ENCODE measurements at regions not wholly inside any gene's neighbourhood (a gene's known extent, or its start where the extent isn't known, plus 50 kb on each side); places are given as distances from the start of the nearest gene placed in this dataset.
"Not testable (repeated sequence)": the region's sequence is repeated elsewhere in the genome, so short reads cannot be mapped to it uniquely, and the experiment has no call there.

DNA sequence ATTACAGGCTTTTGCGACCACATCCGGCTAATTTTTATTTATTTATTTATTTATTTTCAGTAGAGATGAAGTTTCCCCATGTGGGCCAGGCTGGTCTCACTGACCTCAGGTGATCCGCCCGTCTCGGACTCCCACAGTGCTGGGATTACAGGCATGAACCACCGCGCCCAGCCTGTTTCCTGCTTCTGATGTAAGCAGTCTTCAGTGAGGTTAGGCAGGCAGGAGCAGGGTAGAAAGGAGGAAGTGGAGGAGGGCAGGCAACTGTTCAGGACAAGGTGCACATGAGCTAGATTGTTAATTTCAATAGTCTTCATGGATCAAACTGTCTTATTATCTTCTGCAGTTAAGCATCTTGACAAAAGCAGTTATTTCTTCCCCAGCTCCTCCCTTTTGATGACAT is 605.0 kb downstream of the CCSER2 start:
- no peak for DNase-seq (ENCODE audit: low read depth)

DNA sequence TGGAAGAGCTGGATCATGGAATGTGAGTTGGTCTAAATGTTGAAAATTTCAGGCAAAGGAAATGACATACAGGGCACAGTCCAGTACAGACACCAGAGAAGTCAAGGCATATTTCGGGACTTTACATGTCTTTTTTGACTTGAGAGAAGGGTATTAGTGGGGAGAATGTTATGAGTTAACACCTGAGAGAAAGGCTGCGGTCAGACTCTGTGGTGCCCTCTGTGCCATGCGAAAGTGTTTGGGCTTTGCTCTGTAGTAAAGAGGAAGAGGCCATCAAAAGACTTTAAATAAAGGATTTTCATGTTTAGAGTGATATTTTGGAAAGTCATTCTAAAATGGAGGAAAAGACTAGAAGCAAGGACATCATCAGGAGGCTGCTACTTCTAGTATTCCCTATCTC is 607.4 kb downstream of the CCSER2 start:
- no peak for DNase-seq (ENCODE audit: low read depth)

DNA sequence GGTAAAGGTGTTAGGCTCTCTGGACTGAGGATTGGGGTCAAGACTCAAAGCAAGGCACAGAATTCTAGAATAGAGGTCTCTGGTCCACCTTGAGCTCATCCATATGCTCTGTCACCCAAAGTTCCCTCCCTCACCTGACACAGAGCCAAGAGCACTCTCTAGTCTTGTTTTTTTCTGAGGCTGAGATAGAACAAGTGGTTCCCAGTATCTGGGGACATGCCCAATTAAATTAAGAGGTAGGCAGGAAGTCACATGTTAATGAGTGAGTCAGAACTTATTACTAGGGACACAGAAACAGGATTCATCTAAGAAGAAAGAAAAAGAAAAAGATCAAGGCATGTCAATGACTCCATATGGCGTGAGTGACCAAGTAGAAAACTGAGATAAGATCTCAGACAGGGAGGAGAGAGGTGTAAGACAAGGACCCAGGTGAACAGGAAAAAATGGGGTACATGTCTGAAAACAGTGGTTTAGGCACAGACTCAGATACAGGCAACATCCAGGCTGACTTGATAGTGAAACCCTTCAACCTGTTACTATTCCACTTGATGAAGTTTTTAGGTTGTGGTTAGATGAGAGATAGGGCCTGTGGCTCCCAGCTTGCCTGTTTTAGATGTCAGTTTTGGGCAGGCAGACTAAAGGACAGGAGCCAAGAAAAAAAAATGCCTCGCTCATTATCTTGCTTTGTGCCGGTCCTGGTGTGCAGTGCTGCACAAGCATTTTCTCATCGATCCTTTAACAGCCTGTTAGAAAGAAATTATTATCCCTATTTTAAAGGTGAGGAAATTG is 609.9 kb downstream of the CCSER2 start:
- peak; percentile 18 for DNase-seq (ENCODE audit: low read depth)

DNA sequence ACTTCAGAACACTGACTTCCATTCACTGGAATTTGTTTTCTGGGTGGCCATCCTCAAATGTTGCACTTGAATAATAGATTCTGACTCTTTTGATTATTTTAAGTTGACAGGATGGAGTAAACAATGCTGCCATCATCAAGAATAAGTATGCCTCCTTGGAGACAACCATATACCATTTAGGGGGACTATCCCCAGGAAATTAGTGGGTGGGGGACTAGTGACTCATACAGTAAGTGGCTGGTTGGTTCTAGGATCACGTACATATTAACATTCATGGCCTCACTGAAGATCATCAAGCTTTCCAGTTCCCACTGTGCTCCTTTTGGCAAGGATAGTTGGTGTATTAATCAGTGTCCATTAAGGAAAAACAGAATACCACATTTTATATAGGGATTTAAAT is 615.2 kb downstream of the CCSER2 start:
- no peak for DNase-seq (ENCODE audit: low read depth)

DNA sequence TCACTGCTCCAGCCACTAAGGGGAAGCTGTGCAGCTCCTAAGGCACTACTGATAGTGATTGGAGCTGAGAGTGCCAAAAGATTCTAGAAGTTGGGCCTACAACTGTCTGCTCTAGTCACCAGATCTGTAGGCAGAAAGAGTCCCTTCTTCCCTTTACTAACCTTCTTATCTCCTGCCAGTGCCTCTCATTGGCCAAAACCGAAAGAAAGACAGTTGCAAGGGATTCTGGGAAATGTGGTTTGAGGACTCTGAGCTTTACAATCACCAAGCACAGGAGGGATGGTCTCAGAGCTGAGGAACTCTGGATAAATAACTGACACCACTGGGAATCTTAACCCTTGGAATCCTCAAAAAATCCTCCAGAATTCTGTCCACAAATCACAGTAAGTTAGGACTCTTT is 615.8 kb downstream of the CCSER2 start:
- DNase-seq (ENCODE audit: low read depth) = no peak

DNA sequence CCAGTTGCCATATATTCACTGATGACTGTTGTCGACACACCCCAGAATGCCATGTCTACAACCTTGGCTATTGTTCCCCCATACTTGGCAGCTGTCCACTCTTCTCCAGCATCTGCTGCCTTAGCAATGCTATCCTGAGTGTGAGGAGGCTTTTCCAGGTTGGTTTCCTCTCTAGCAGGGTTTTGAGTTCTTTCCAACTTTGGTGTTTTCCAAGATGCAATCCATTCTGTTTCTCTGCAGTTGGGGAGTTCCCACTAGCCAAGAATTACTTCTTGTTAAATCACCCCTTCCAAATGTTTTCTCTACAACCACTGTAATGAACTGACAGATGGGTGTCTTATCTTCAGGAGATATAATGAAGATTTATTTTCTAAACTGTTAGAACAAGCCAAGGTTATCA is 617.4 kb downstream of the CCSER2 start:
- no peak for DNase-seq (ENCODE audit: low read depth)

DNA sequence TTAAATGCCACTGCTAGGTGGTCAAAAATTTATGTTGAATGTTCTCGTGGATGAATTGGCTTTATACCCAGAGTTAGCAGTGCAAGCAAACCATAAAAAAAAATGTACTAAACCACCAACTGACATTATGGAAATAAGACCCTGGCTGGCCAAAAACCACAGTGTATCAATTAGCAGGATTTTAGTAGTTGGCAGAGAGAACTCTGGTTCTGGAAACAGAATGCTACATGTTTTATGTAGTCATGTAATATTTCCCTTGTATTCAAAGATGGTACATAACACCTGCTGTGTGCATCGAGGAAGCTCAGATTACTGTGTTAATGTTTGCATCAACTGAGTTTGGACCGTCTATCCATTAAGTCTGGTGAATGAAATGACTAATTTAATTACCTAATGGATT is 618.5 kb downstream of the CCSER2 start:
- DNase-seq (ENCODE audit: low read depth) = no peak

DNA sequence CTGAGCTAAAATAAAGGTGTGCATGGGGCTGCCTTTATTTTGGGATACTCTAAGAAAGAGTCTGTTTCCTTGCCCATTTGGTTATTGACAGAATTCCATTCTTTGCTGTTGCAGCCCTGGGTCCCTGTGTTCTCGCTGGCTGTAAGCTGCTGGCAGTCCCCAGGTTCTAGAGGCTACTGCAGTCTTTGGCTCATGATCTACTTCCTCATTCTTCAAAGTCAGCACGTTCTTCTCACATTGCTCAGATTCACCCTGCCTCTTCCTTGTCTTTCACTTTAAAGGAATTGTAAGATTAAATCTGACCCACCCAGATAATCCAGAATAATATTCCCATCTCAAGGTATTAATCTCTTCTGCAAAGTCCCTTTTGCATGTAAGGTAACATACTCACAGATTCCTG is 620.3 kb downstream of the CCSER2 start:
- DNase-seq (ENCODE audit: low read depth) = no peak

DNA sequence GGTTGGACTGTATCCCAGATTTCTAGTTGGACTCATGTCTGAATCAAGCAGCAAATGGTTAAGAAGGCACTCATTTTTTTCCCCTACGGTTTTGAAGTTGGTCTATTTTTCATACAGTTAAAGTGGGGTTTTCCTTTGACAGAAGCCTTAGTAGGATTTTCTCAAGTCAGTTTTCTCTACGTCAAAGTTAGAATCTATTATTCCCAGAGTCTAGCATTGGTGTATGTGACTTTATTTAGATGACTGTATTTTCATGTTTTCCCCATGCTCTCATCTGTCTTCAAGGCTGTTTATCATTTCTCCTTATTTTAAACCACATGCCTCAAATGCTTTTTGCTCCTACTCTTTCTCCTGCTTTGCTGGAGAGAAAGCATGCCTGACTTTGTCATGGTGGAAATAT is 623.2 kb downstream of the CCSER2 start:
- DNase-seq (ENCODE audit: low read depth) = no peak

DNA sequence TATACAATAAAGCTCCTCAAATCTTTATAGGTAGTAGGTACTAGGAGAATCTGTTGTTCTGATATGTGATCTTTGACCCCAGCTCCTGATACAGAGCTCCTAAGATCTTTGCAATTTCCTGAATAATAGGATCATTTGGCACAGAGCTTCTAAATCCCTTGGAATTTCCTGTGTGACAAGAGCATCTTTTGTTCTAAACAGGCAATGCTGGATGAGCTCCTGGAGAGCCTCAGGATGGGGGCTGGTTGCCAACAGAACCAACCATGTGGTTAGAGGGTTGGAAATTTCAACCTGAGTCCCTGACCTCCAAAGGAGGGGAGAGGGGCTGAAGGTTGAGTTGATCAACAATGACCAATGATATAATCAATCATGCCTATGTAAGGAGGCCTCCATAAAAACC is 629.0 kb downstream of the CCSER2 start:
- no peak for DNase-seq (ENCODE audit: low read depth)

DNA sequence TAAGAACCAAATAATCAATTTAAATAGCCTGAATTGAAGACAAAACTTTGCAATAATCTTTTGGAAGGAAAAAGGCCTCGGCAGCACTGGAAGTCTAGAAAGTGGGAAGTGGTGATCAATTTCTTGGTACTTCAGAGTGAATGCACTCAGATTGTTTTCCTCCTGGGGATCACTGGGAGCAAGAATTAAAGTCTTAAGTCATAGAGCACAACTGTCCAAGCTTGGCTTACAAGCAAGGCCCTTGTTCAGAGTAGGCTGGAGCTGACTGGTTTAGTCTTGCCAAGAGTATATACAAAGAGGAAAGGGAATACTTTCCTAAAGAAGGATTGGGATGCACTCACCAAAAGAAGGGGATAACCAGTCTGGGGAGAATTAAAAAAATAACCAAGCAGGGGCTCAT is 637.1 kb downstream of the CCSER2 start:
- no peak for DNase-seq (ENCODE audit: low read depth)

DNA sequence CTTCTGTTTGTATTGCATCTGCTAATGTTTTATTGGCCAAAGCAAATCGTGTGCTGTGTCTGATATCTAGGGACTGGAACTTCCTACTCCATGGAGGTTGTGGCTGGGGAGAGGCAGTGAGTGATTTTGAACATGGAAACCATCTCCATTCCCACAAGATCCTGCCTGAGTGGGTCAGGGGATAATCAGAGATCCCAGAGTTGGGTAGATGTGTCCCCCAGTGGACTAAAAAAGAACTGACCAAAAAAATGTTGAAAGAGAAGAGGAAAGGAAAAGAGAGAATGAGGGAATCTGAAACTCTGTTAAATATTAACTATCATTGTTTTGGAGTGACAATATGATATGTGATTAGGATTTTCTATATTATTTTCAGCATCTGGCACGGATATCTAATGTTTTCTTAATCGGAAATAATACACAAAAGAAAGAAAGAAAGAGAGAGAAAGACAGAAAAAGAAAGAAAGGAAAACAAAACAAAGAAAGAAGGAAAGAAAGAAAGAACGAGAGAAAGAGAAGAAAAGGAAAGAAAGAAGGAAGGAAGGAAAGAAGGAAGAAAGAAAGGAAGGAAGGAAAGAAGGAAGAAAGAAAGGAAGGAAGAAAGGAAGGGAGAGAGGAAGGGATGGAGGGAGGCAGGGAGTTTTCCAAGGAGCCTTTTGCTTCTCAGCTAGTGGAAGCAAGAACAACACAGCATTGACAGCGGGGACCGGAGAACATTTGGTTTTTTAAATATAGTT is 638.5 kb downstream of the CCSER2 start:
- no peak for DNase-seq (ENCODE audit: low read depth)

DNA sequence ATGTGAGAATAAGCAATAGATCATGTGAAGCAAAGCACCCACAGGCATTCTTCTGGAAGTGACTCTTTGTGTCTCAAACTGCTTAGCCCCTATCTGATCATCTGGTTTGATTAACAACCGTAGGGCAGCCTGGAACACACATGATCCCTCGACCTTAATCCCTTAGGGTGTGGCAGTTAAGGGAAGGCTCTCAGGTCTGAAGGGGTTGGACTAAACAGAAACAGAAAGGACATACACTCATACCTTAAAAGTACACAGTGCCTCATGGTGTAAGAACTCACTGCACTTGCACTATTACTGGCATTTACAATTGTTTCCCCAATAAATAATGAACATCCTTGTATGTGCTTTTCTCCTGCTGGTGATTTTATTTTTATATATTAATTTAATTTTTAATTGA is 640.9 kb downstream of the CCSER2 start:
- DNase-seq (ENCODE audit: low read depth) = not testable (repeated sequence)

DNA sequence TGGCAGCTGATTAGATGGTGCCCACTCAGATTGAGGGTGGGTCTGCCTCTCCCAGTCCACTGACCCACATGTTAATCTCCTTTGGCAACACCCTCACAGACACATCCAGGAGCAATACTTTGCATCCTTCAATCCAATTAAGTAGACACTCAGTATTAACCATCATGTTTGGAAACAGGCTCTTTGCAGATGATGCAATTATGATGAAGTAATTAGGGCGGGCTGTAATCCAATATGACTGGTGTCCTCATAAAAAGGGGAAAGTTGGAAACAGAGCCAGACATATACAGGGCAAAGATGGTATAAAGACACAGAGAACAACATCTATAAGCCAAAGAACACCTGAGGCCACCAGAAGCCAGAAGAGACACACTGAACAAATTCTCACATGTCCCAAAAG is 658.6 kb downstream of the CCSER2 start:
- DNase-seq (ENCODE audit: low read depth) = no peak

DNA sequence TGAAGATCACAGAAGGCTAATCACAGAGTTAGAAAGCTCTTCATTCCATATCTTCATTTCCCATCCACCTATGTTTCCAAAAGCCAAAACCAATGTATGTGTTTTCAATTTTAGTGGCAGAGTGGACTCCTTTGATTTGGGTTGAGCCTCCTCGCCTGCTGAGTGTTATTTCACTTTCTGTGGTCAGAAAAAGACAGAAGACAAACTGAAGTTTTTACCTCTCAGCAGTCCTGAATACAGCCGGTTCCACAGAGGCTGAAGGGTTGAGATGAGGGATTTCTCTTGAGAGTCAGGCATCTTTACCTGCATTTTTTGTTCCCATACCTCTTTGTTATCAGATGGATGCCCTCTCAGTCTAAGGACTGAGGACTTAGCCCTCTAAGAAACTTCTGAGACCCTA is 659.6 kb downstream of the CCSER2 start:
- no peak for DNase-seq (ENCODE audit: low read depth)

DNA sequence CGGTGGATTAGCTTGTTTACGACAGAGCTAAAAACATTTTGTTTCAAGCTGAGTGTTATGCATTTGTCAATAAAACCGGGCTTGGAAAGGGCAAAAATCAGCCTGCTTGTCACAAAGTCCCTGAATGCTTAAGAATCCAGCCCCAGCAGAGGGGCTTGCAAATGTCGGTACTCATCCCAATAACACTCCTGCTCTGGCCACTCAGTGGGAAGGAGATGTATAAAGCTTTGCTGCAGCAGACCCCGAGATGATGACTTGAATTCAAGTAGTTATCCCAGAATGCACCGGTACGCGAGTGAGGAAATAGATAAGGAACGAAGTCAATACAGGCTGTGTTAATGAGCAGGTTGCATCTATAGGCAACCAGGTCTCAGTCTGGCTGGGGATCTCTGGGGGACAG is 662.3 kb downstream of the CCSER2 start:
- DNase-seq (ENCODE audit: low read depth) = no peak

DNA sequence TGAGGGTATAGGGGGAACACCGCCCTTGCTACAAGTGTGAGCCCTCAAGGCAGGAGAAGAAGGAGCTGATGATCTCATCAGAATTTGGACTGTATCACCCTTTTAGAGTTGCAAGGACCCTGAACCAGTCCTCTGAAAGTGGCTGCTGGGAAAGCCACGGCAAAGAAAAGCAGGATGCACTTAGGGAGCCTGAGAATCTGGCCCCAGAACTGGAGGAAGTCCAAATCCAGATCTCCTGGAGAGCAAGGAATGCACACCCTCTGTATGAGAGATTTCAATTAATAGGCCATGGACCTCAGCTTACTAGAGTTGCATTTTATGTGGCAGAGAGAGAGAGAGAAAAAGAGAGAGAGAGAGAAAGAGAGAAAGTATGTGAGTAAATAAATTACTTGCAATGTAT is 662.9 kb downstream of the CCSER2 start:
- DNase-seq (ENCODE audit: low read depth) = no peak

DNA sequence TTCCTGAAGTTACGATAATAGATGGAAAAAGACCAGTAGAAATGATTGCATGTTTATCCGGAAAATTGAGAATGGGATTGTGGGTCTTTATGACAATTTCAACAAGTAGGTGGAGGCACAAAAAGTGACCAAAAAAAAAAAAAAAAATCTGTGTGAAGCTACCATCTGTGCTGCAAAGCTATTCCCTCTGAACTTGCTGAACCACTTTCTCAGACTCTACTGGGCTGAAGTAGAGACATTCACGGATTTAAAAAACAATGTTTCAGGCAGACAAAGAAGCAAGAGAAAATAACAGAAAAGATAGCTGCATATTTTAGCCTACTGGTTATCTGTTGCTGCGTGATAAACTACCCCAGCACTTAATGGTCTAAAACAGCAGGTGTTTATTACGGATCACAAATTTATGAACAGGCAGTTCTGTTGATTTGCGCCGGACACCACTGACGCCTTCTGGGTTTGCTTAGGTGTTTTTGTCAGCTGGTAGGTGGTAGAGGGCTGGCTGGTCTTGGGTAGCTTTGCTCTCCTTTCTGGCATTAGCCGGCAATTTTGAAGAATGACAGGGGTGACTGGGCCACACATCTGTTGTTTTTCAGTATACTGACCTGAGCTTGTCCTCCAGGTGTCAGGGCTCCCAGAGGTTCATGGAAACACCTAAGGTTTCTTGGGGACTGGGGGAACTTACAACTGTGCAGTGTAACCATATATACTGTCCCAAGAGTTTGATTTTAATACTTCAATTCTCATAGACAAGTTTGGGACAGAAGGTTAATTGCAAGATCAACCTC is 665.1 kb downstream of the CCSER2 start:
- DNase-seq (ENCODE audit: low read depth) = no peak

DNA sequence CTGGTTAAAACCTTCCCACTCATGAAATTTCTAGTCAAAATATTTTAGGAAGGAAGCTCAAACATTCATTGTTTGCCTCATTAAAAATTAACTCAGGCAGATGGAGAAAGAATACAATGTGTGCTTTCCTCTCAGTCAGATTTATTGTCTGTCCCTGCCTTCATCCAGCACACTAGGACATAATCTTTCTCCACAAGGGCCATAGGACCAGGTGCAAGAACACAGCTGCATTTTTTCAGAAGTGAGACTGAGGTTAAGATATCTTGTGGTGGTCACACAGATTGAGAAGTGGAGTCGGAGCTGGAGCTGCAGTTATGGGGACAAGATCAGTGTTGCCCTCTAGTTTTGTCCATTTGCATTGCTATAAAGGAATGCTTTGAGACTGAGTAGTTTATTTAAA is 666.3 kb downstream of the CCSER2 start:
- no peak for DNase-seq (ENCODE audit: low read depth)

DNA sequence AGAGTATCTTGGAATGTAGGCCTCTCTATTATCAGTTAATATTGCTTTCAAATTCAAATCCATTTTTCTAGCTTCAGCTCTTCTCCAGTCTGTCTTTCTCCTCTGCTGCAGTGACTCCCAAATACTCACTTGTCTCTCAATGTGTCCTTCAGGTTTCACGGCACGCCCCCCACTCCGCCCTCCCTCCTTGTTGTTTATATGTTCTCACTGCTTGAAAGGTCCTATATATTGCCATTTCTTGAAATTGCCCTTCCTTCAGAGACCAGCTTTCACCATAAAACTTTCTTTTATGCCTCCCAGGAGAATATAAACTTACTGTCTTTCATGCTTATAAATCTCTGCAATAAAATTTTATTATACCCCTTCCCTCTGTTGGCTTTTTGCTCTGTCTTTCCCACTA is 668.2 kb downstream of the CCSER2 start:
- no peak for DNase-seq (ENCODE audit: low read depth)

DNA sequence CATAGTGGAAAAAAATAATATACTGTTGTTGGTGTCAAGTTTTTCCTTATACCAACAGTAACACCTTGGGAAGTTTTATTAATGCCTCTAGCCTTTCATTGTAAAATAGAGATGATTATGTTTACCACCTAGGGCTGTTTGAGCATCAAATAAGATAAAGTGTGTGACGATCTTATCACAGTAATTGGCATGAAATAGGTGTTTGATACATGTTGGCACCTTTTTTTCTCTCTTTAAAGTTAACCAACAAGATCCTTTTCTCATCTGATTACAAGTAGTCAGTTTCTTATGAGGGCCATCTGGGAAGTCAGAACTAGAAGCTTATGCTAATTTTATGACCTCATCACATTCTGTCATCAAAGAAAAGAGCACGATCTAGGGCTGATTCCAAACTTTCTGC is 669.5 kb downstream of the CCSER2 start:
- DNase-seq (ENCODE audit: low read depth) = no peak

DNA sequence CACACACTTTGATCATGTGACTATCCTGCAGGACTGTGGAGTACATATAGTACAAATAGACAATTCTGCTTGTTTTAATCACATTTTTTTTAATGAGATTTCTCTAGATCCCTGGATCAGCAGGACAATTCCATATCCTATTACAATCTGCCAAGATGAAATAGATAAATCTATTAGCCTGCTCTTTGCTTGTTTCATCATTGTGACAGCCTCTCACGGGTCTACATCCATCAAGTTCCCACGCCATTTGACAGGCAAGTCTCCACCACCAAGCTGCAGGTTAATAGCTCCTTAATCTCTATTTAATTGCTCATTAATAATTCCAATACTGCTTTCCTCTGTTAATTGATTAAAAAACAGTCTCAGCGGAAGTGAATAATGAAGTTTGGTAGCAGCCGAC is 671.5 kb downstream of the CCSER2 start:
- DNase-seq (ENCODE audit: low read depth) = no peak

DNA sequence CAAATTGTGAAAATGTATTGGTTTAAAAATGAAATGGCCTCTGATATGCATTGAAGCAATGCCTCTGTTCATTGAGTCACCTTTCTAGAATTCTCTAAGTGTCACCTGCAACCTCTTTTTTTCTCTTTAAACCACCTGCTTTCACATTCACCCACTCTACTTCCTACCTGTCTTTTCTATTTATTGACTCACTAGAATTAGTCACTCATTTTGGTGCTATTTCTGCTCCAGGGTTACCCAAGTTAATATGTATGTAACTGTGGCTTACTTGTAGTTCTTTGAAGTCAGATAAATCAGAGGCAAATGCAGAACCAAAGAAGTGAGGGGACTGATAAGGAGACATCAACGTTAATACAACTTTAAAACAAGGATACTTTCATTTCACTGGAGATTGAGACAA is 674.7 kb downstream of the CCSER2 start:
- DNase-seq (ENCODE audit: low read depth) = peak; percentile 69
